Testis (tissue), 2 donors: ENCODE measurements at regions not wholly inside any gene's neighbourhood (a gene's known extent, or its start where the extent isn't known, plus 50 kb on each side); places are given as distances from the start of the nearest gene placed in this dataset.

Source experiments
- DNase-seq: peaks from one replicate; pipeline ENCODE4 v3.0.0-alpha.2; 2019
- H3K27ac ChIP-seq, 2 donors: fragments of 200-600 bp; sonication (generic); one replicate each; pipeline ENCODE4 v1.5.1; 2019
- H3K27me3 ChIP-seq: fragments of 200-600 bp; sonication (generic); one replicate; pipeline ENCODE4 v1.5.1; 2019
- H3K36me3 ChIP-seq: fragments of 200-600 bp; sonication (generic); one replicate; pipeline ENCODE4 v1.5.1; 2017; ENCODE audit warnings: low read depth; ENCODE audit errors: missing control alignments
- H3K4me1 ChIP-seq: fragments of 200-600 bp; sonication (generic); one replicate; pipeline ENCODE4 v1.5.1; 2019
- H3K4me3 ChIP-seq, 2 donors: fragments of 200-600 bp; sonication (generic); one replicate each; pipeline ENCODE4 v1.5.1; 2017 to 2019
- H3K9me3 ChIP-seq: fragments of 200-600 bp; sonication (generic); one replicate; pipeline ENCODE4 v1.5.1; 2017
- POLR2A ChIP-seq: fragments of 450-650 bp; IDR thresholded peaks from one replicate; pipeline ENCODE4 v1.6.1; 2017; ENCODE audit warnings: antibody characterized with exemption, mild to moderate bottlenecking, moderate library complexity
- WGBS, 2 donors: methylation state at CpG; one replicate each; pipeline ENCODE4 v1.1.5; 2018; 5-methylcytosine and 5-hydroxymethylcytosine counted together
- intact Hi-C: fragments of 100-400 bp; cut with DNase I; formaldehyde crosslinking; loops from one replicate; pipeline ENCODE4 v1.15.1; 2023; ENCODE audit warnings: low total_unique reads
- TF ChIP-seq, protein P1 (sequence below), 3 experiments: fragments of 450-650 bp in 2 of 3; fragments of 200-600 bp in 1 of 3; sonication (generic) in 1 of 3; IDR thresholded peaks; one replicate each; pipeline ENCODE4 v1.5.1; 2016 to 2019; ENCODE audit warnings: antibody characterized with exemption in 3 of 3, mild to moderate bottlenecking in 2 of 3, moderate library complexity in 1 of 3

DNA sequence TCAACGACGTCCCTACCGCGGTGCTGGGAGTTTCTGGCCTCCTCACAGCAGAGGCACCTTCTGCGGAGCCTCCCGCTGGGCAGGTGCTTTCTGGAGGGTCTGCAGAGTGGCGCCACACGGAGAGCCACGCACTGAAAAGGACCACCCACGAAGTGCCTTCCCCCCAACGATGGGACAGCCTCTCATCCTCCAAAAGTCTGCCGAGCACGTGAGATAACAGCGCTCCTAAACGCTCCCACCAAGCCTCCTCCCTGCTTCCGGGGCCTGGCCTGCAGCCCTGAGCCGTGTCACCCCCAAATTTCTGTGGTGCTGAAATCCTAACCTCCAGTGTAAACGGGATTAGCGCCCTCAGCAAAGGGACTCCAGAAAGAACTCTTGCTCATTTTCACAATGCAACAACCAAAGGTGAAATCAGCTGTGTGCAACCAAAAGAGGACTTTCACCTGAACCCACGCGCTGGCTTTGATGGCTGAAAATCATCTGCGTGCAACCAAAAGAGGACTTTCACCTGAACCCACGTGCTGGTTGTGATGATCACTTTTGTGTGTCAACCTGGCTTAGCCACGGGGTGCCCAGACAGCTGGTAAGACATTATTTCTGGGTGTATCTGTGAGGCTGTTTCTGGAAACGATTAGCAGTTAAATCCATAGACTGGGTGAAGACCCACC is 924.6 kb downstream of the BRD1 start:
- H3K4me3 ChIP-seq: no peak overlapping the region
- H3K9me3 ChIP-seq: no peaks in the 10 kb centered on the region
- H3K27ac ChIP-seq: no peak overlapping the region
- no peaks in the 10 kb centered on the region for H3K36me3 ChIP-seq
- WGBS, 2 donors: 75 to 78% methylated on average over 16 to 17 of the region's 25 CpGs
- DNase-seq: no peak
- intact Hi-C loops: no loop called here
- H3K27me3 ChIP-seq: no peaks in the 10 kb centered on the region
- no peaks in the 10 kb centered on the region for H3K4me1 ChIP-seq
- TF ChIP-seq POLR2A: no peak
- TF ChIP-seq, protein P1, sequence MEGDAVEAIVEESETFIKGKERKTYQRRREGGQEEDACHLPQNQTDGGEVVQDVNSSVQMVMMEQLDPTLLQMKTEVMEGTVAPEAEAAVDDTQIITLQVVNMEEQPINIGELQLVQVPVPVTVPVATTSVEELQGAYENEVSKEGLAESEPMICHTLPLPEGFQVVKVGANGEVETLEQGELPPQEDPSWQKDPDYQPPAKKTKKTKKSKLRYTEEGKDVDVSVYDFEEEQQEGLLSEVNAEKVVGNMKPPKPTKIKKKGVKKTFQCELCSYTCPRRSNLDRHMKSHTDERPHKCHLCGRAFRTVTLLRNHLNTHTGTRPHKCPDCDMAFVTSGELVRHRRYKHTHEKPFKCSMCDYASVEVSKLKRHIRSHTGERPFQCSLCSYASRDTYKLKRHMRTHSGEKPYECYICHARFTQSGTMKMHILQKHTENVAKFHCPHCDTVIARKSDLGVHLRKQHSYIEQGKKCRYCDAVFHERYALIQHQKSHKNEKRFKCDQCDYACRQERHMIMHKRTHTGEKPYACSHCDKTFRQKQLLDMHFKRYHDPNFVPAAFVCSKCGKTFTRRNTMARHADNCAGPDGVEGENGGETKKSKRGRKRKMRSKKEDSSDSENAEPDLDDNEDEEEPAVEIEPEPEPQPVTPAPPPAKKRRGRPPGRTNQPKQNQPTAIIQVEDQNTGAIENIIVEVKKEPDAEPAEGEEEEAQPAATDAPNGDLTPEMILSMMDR (IDR thresholded peaks at IDR 0.05): no peak

DNA sequence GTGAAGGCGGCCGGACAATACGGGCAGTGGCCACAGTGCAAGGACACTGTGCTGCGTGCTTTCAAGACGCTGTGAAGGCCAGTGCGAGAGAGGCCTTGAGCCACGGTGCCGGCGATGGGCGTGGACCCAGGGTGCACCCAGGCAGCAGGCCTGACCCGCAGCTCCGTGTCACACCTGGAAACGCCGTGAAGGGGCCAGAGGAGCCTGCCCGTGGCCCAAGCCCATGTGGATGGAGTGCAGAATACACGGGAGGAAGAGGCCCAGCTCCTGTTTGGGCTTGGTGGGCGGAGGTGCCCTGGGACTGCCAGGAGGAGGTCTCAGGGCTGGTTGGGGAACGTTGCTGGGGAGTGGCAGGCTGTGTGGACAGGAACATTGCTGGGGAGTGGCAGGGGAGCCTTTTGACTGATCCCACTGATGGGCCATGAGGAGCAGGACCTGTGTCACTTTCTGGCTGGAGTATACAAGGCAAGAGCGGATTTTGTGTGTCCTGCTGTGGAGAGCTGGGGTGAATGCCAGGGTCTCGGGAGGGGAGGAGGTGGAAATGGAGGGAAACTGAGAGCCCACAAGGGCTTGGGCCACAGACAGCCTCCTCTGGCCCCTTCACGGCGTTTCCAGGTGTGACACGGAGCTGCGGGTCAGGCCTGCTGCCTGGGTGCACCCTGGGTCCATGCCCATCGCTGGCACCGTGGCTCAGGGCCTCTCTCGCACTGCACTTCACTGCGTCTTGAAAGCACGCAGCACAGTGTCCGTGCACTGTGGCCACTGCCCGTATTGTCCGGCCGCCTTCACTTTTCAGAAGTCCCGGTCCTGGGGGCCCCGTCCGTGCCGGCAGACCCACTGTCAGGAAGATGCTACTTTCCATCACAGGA is 925.4 kb downstream of the BRD1 start:
- no peak for TF ChIP-seq POLR2A
- TF ChIP-seq, protein P1 (IDR thresholded peaks at IDR 0.05): no peak
- DNase-seq: no peak
- Histone ChIP-seq H3K4me1 (no peaks in the 10 kb centered on the region), H3K27me3 (no peaks in the 10 kb centered on the region), H3K4me3 (no peak overlapping the region), H3K27ac (no peak overlapping the region), H3K36me3 (no peaks in the 10 kb centered on the region), H3K9me3 (no peaks in the 10 kb centered on the region)
- 92 to 96% methylated on average over 19 to 37 of the region's 37 CpGs for WGBS, 2 donors
- intact Hi-C loops: no loop called here

DNA sequence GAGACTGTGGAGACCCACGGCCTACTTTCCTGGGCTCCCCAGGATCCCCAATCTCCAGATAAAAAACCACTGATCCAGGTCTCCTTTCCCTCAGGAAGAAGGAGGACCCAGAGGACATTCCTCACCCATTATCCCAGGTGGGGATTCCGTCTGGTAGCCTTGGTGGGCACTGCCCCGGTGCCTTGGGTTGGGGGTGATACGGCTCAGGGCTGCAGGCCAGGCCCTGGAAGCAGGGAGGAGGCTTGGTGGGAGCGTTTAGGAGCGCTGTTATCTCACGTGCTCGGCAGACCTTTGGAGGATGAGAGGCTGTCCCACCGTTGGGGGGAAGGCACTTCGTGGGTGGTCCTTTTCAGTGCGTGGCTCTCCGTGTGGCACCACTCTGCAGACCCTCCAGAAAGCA is 926.3 kb downstream of the BRD1 start:
- TF ChIP-seq, protein P1 (IDR thresholded peaks at IDR 0.05): no peak
- no peak for TF ChIP-seq POLR2A

DNA sequence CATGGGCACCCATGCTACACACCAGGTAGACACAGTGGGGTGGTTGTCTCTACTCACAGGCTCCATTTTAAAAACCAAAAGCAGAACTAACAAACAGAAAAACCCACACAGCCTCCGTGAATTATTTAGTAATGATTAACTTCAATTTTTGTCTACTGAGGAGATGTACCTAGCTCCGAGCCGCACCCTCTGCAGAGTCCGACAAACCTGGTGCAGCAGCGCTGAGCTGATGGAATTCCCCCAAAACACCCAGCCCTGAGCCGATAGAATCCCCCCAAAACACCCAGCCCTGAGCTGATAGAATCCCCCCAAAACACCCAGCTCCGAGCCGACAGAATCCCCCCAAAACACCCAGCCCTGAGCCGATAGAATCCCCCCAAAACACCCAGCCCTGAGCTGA is 927.0 kb downstream of the BRD1 start:
- intact Hi-C loops: no loop called here
- TF ChIP-seq POLR2A: no peak
- TF ChIP-seq, protein P1 (IDR thresholded peaks at IDR 0.05): no peak
- H3K27ac ChIP-seq: no peak overlapping the region
- no peaks in the 10 kb centered on the region for H3K27me3 ChIP-seq
- H3K4me1 ChIP-seq: no peaks in the 10 kb centered on the region
- H3K9me3 ChIP-seq: no peaks in the 10 kb centered on the region
- 88% methylated on average over 9 of the region's 9 CpGs for WGBS, 2 donors
- no peaks in the 10 kb centered on the region for H3K36me3 ChIP-seq
- no peak overlapping the region for H3K4me3 ChIP-seq
- DNase-seq: no peak

More for the DNA sequence above, 926.3 kb downstream of the BRD1 start:
- DNase-seq: no peak
- Histone ChIP-seq H3K4me3 (no peak overlapping the region), H3K36me3 (no peaks in the 10 kb centered on the region), H3K27me3 (no peaks in the 10 kb centered on the region), H3K27ac (no peak overlapping the region), H3K9me3 (no peaks in the 10 kb centered on the region), H3K4me1 (no peaks in the 10 kb centered on the region)
- intact Hi-C loops: no loop called here
- 72 to 88% methylated on average over 1 to 12 of the region's 12 CpGs for WGBS, 2 donors
